Upper lobe of left lung (tissue), 6 donors: ENCODE measurements at regions not wholly inside any gene's neighbourhood (a gene's known extent, or its start where the extent isn't known, plus 50 kb on each side); places are given as distances from the start of the nearest gene placed in this dataset.

ENCODE experiments used
- ATAC-seq, 2 donors: fragments of 200-7000 bp; cut with Tn5 transposase; one replicate each; pipeline ENCODE4 v1.9.1; 2022; ENCODE audit warnings: mild to moderate bottlenecking in 2 of 2, moderate library complexity in 2 of 2; ENCODE audit not compliant: low FRiP score in 2 of 2
- DNase-seq, 2 donors: peaks; one replicate each; pipeline ENCODE4 v3.0.0-alpha.2; 2019 to 2020
- H3K27ac ChIP-seq, 4 donors: fragments of 200-600 bp; sonication (generic); one replicate each; pipeline ENCODE4 v1.5.1; 2016 to 2019
- H3K27me3 ChIP-seq, 4 donors: fragments of 200-600 bp; sonication (generic); one replicate each; pipeline ENCODE4 v1.5.1; 2017 to 2019
- H3K36me3 ChIP-seq, 4 donors: fragments of 200-600 bp; sonication (generic); one replicate each; pipeline ENCODE4 v1.5.1; 2016 to 2019
- H3K4me1 ChIP-seq, 4 donors: fragments of 200-600 bp; sonication (generic); one replicate each; pipeline ENCODE4 v1.5.1; 2018 to 2019
- H3K4me3 ChIP-seq, 4 donors: fragments of 200-600 bp; sonication (generic); one replicate each; pipeline ENCODE4 v1.5.1; 2017 to 2019; ENCODE audit warnings: mild to moderate bottlenecking in 2 of 4, moderate library complexity in 1 of 4
- H3K9me3 ChIP-seq, 4 donors: fragments of 200-600 bp; sonication (generic); one replicate each; pipeline ENCODE4 v1.5.1; 2018 to 2019
- EP300 ChIP-seq, 4 donors: sonication (generic); formaldehyde crosslinking; IDR thresholded peaks; one replicate each; pipeline ENCODE4 v1.5.1; 2017; ENCODE audit warnings: antibody characterized with exemption in 4 of 4, control low read depth in 2 of 4
- POLR2A ChIP-seq, 4 donors: fragments of 450-650 bp; IDR thresholded peaks; one replicate each; pipeline ENCODE4 v1.5.1; 2016 to 2017; ENCODE audit warnings: antibody characterized with exemption in 4 of 4, mild to moderate bottlenecking in 2 of 4
- POLR2AphosphoS5 ChIP-seq, 2 donors: sonication (generic); formaldehyde crosslinking; IDR thresholded peaks; one replicate each; pipeline ENCODE4 v1.5.1; 2017; ENCODE audit warnings: antibody characterized with exemption in 2 of 2
- WGBS, 2 donors: methylation state at CpG; one replicate each; pipeline ENCODE4 v1.1.5; 2017 to 2018; 5-methylcytosine and 5-hydroxymethylcytosine counted together
- TF ChIP-seq, protein P1 (sequence below), 6 experiments: fragments of 450-650 bp in 4 of 6; fragments of 200-600 bp in 2 of 6; sonication (generic) in 2 of 6; IDR thresholded peaks; one replicate each; pipeline ENCODE4 v1.5.1; 2016 to 2019; ENCODE audit warnings: antibody characterized with exemption in 6 of 6
- donor health status: DM: no; HTN: no; CAD: no; lungs with moderate emphysema.
- donor health status: DM: no; HTN: yes; CAD: no; lungs with severe emphysema.

DNA sequence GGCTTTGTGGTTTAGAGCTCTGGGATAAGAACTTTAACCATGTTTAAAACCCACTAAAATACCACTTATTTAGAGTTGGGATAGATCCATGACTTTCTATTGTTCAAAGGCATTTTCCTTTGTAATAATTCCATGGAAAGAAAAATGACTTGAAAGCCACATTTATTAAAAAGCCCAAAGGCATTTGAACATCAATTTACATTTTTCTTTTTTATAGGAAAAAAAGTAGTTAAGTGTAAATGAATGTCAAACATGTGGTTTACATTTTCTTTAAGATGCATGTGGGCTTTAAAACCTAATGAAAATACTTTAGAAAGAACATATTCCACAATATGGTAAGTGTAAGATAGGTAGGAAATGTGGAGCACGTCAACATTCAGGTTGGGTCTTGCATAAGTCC lies 443.2 kb downstream of the TOX3 start:
- 74 to 100% methylated on average over 1 of the region's 1 CpG for WGBS, 2 donors

DNA sequence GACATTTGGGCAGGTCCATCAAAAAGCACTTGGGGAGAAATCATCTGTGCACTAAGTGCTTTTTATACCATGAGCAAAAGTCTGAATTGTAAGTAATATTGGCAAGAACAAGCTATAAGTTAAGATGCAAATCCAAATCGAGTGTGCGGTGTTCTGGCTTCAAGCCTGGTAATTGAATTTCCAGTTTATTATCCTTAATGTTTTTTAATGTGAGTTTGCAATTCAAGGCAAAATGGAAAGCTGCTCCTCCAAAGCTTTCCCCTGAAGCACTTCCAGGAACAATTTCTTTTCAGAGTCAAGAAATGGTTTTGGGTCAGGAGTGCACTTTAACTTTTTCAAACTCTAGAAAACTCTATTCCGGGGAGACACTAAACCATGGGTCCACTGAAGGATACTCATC lies 445.7 kb downstream of the TOX3 start:
- no peak for DNase-seq
- no peak for ATAC-seq
- Histone ChIP-seq H3K4me3 (no peak overlapping the region), H3K27ac (no peak overlapping the region), H3K36me3 (no peaks in the 10 kb centered on the region), H3K9me3 (no peaks in the 10 kb centered on the region), H3K4me1 (no peaks in the 10 kb centered on the region), H3K27me3 (no peaks in the 10 kb centered on the region)
- WGBS, 2 donors, result 86 to 90% methylated on average over 3 of the region's 3 CpGs
- no peak for TF ChIP-seq POLR2AphosphoS5 (IDR thresholded peaks at IDR 0.05)
- TF ChIP-seq, protein P1, sequence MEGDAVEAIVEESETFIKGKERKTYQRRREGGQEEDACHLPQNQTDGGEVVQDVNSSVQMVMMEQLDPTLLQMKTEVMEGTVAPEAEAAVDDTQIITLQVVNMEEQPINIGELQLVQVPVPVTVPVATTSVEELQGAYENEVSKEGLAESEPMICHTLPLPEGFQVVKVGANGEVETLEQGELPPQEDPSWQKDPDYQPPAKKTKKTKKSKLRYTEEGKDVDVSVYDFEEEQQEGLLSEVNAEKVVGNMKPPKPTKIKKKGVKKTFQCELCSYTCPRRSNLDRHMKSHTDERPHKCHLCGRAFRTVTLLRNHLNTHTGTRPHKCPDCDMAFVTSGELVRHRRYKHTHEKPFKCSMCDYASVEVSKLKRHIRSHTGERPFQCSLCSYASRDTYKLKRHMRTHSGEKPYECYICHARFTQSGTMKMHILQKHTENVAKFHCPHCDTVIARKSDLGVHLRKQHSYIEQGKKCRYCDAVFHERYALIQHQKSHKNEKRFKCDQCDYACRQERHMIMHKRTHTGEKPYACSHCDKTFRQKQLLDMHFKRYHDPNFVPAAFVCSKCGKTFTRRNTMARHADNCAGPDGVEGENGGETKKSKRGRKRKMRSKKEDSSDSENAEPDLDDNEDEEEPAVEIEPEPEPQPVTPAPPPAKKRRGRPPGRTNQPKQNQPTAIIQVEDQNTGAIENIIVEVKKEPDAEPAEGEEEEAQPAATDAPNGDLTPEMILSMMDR (IDR thresholded peaks at IDR 0.05), result no peak
- no peak for TF ChIP-seq EP300 (IDR thresholded peaks at IDR 0.05)
- TF ChIP-seq POLR2A (IDR thresholded peaks at IDR 0.05), result no peak

More for the DNA sequence above, 443.2 kb downstream of the TOX3 start:
- ATAC-seq (no peak), DNase-seq (no peak)
- H3K4me3 ChIP-seq, result no peak overlapping the region
- no peak overlapping the region for H3K27ac ChIP-seq
- H3K27me3 ChIP-seq, result no peaks in the 10 kb centered on the region
- no peaks in the 10 kb centered on the region for H3K9me3 ChIP-seq
- no peaks in the 10 kb centered on the region for H3K4me1 ChIP-seq
- no peak for TF ChIP-seq POLR2A (IDR thresholded peaks at IDR 0.05)
- no peak for TF ChIP-seq POLR2AphosphoS5 (IDR thresholded peaks at IDR 0.05)
- TF ChIP-seq, protein P1 (IDR thresholded peaks at IDR 0.05), result no peak
- TF ChIP-seq EP300 (IDR thresholded peaks at IDR 0.05), result no peak
- H3K36me3 ChIP-seq, result no peaks in the 10 kb centered on the region

DNA sequence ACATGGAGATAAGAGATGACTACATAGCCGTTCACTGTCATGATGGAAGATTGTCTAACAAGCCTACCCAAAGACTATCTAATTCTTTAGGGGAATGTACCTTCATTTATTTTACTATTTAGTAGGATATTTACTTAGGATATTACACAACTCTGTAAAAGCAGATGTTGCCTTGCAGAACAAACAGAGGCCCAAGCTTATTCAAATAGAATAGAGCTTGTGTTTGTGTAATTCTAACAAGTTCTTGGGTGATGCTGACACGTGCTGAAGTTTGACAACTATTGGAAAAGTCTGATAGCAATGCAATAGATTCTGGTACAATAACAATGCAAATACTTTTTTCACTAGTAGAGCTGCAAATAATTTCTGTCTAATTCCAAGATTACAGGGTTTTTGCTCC lies 447.6 kb downstream of the TOX3 start:
- ATAC-seq, result no peak
- Histone ChIP-seq H3K27me3 (no peaks in the 10 kb centered on the region), H3K27ac (no peak overlapping the region), H3K4me3 (no peak overlapping the region), H3K9me3 (no peaks in the 10 kb centered on the region), H3K4me1 (no peaks in the 10 kb centered on the region), H3K36me3 (no peaks in the 10 kb centered on the region)
- DNase-seq, result no peak
- TF ChIP-seq EP300 (IDR thresholded peaks at IDR 0.05) (no peak), POLR2A (IDR thresholded peaks at IDR 0.05) (no peak)
- TF ChIP-seq, protein P1 (IDR thresholded peaks at IDR 0.05), result no peak
- WGBS, 2 donors, result 60 to 66% methylated on average over 2 of the region's 2 CpGs

DNA sequence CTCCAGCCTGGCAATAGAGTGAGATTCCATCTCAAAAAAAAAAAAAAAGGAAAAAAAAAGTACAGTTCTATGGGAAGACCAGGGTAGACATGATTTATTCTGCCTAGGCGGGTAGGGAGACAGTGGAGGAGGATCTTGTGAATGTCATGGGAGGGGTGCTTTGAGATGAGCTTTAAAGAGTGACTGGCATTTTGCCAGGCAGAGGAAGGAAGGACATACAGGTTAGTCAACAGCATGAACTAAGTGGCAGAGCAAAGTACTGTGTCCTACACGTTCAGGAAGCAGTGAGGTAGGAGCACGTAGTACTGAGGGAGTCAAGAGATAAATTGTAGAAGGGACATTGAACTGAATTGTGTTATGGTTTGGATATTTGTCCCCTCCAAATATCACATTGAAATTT lies 451.5 kb downstream of the TOX3 start:
- no peak overlapping the region for H3K27ac ChIP-seq
- no peaks in the 10 kb centered on the region for H3K9me3 ChIP-seq
- H3K4me1 ChIP-seq, result no peaks in the 10 kb centered on the region
- H3K36me3 ChIP-seq, result no peaks in the 10 kb centered on the region
- no peaks in the 10 kb centered on the region for H3K27me3 ChIP-seq
- no peak for ATAC-seq
- no peak for DNase-seq
- no peak for TF ChIP-seq POLR2A (IDR thresholded peaks at IDR 0.05)
- TF ChIP-seq, protein P1 (IDR thresholded peaks at IDR 0.05), result no peak
- TF ChIP-seq EP300 (IDR thresholded peaks at IDR 0.05), result no peak
- no peak overlapping the region for H3K4me3 ChIP-seq
- WGBS, 2 donors, result 55 to 62% methylated on average over 3 of the region's 3 CpGs

DNA sequence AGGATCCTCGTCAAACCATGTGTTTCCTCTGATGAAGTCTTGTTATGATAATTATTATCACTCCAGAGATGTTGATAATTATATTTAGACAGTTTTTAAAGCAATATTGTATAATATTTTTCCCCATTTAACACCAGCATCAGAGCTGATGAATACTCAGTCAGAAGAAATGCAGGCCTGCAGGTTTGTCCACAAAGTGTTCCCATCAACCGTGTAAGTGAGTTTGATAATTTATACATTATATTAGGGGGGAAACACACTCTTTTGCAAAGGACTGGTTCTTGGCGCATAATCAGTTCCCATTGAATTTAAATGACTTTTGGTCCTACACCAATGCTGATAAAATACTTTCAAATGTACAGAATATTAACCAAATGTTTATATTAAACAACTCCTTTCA lies 454.8 kb downstream of the TOX3 start:
- ATAC-seq (no peak), DNase-seq (no peak)
- Histone ChIP-seq H3K27ac (no peak overlapping the region), H3K4me1 (no peaks in the 10 kb centered on the region), H3K36me3 (no peaks in the 10 kb centered on the region), H3K27me3 (no peaks in the 10 kb centered on the region), H3K9me3 (no peaks in the 10 kb centered on the region), H3K4me3 (no peak overlapping the region)
- WGBS, 2 donors, result 82 to 85% methylated on average over 3 of the region's 3 CpGs
- TF ChIP-seq EP300 (IDR thresholded peaks at IDR 0.05) (no peak), POLR2AphosphoS5 (IDR thresholded peaks at IDR 0.05) (no peak), POLR2A (IDR thresholded peaks at IDR 0.05) (no peak)
- TF ChIP-seq, protein P1 (IDR thresholded peaks at IDR 0.05), result no peak
